Naive thymus-derived CD8-positive, alpha-beta T cell (primary cell): ENCODE measurements at regions not wholly inside any gene's neighbourhood (a gene's known extent, or its start where the extent isn't known, plus 50 kb on each side); places are given as distances from the start of the nearest gene placed in this dataset.

Experiments
- ATAC-seq, 2 donors: fragments of 150-1000 bp; cut with Tn5 transposase in 1 of 2; sonication (Bioruptor Pico), chemical (Tn5 transposase) in 1 of 2; 1 replicate in 1 of 2; 2 replicates in 1 of 2; pipeline ENCODE4 v1.10.0; 2021; ENCODE audit warnings: mild to moderate bottlenecking in 2 of 2, moderate library complexity in 2 of 2
- POLR2A ChIA-PET: fragments of 350-600 bp; sonication (Branson Sonifier 250); formaldehyde crosslinking; loops from one replicate; lab custom pipeline; 2021; ENCODE audit warnings: antibody characterized with exemption; lab: Charles Lee
- DNase-seq, 10 donors: peaks; one replicate each; pipeline versions ENCODE4 v3.0.0 to v3.0.0-alpha.2; 2020 to 2022
- H3K27ac Mint-ChIP-seq, 10 donors: one replicate each; pipeline ENCODE4 v1.8.0; 2020 to 2022; ENCODE audit warnings: mild to moderate bottlenecking in 10 of 10, mixed read lengths in 10 of 10, moderate library complexity in 4 of 10, inconsistent platforms in 1 of 10
- H3K27me3 Mint-ChIP-seq, 5 donors: one replicate each; pipeline ENCODE4 v1.8.0; 2021 to 2022; ENCODE audit warnings: mixed read lengths in 5 of 5
- H3K36me3 Mint-ChIP-seq, 3 donors: one replicate each; pipeline ENCODE4 v1.8.0; 2020 to 2022; ENCODE audit warnings: mixed read lengths in 3 of 3, mild to moderate bottlenecking in 2 of 3, inconsistent platforms in 1 of 3
- H3K4me1 Mint-ChIP-seq, 4 donors: one replicate each; pipeline ENCODE4 v1.8.0; 2021 to 2022; ENCODE audit warnings: mixed read lengths in 4 of 4
- H3K4me3 Mint-ChIP-seq, 10 donors: one replicate each; pipeline ENCODE4 v1.8.0; 2020 to 2022; ENCODE audit warnings: mild to moderate bottlenecking in 10 of 10, mixed read lengths in 10 of 10, moderate library complexity in 6 of 10, inconsistent platforms in 1 of 10
- H3K9me3 Mint-ChIP-seq, 9 donors: one replicate each; pipeline ENCODE4 v1.8.0; 2020 to 2022; ENCODE audit warnings: mixed read lengths in 9 of 9, mild to moderate bottlenecking in 3 of 9, inconsistent platforms in 1 of 9, moderate library complexity in 1 of 9

DNA sequence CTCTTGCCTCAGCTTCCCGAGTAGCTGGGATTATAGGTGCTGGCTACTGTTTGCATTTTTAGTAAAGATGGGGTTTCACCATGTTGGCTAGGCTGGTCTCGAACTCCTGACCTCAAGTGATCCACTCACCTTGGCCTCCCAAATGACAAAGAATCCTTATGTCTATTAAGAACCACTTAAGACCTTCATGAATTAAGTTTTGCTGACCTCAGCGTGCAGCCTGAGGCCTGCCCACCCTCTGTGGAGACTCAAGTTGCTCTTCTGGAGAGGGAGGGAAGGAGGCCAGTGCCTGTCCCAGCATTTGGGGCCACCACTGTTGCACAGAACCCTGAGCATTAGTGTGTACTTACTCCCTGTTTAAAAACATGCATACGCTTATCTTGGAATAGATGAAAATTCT lies 313.3 kb downstream of the FGF9 start:
- DNase-seq, result no peak
- H3K9me3 Mint-ChIP-seq, result no peaks in the 10 kb centered on the region
- H3K36me3 Mint-ChIP-seq, result no peaks in the 10 kb centered on the region
- H3K4me3 Mint-ChIP-seq, result no peak overlapping the region
- no peak for ATAC-seq
- peaks cover 0 to 4% (median 0%) of the 10 kb centered on the region in 4 donors for H3K4me1 Mint-ChIP-seq
- H3K27me3 Mint-ChIP-seq, result peaks cover 0 to 2% (median 0%) of the 10 kb centered on the region in 5 donors
- POLR2A ChIA-PET, result no interaction called here
- peak overlapping the region in 1 of 10 donors; percentile 22 for H3K27ac Mint-ChIP-seq

DNA sequence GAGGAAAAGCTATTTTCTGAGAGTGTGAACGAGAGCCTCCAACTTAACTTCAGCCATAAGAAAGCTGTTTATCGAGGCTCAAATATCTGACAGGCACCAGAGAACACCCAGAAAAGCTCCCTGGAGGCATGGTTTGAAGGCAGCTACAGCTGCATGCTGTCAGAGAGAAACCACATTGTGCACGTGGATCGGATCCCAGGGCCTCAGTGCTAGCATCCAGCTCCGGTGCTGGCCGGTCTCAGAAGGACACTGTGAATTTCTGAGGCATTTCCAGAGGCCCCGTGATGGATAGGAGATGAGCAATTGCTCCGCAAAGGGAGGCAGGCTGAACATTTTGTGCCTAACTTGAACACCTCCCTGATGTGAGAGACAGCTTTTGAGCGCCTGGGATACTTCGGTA lies 315.7 kb downstream of the FGF9 start:
- no peak for ATAC-seq
- peaks cover 0 to 2% (median 0%) of the 10 kb centered on the region in 9 donors for H3K9me3 Mint-ChIP-seq
- peaks cover 0 to 2% (median 0%) of the 10 kb centered on the region in 4 donors for H3K4me1 Mint-ChIP-seq
- H3K36me3 Mint-ChIP-seq, result no peaks in the 10 kb centered on the region
- H3K27me3 Mint-ChIP-seq, result peaks cover 0 to 2% (median 0%) of the 10 kb centered on the region in 5 donors
- DNase-seq, result no peak
- H3K27ac Mint-ChIP-seq, result peak overlapping the region in 1 of 10 donors; percentile 63
- no peak overlapping the region for H3K4me3 Mint-ChIP-seq
- POLR2A ChIA-PET, result no interaction called here

DNA sequence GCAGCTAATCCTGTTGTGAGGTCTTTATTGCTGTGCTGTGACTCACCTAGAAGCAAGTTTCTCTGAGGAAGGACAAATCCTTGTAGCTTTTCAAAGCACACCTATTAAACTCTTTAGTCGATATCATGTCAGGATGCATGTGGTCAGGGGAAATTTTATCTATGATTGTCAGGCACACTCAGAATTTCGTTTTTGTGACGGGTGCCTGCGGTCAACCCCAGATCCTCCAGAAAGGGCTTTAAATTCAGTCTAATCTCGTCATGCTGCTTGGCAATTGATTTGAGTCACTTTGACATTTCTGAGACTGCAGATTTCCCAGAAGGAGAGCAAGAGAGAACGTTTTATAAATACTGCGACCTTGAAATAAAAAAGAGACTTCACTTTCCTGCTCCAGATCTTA lies 316.9 kb downstream of the FGF9 start:
- no peak for DNase-seq
- Mint-ChIP-seq H3K27me3 (peaks cover 0 to 2% (median 0%) of the 10 kb centered on the region in 5 donors), H3K4me3 (no peak overlapping the region), H3K36me3 (no peaks in the 10 kb centered on the region), H3K4me1 (peaks cover 0 to 2% (median 0%) of the 10 kb centered on the region in 4 donors), H3K27ac (no peak overlapping the region), H3K9me3 (peaks cover 0 to 2% (median 0%) of the 10 kb centered on the region in 9 donors)
- no peak for ATAC-seq
- POLR2A ChIA-PET, result no interaction called here

DNA sequence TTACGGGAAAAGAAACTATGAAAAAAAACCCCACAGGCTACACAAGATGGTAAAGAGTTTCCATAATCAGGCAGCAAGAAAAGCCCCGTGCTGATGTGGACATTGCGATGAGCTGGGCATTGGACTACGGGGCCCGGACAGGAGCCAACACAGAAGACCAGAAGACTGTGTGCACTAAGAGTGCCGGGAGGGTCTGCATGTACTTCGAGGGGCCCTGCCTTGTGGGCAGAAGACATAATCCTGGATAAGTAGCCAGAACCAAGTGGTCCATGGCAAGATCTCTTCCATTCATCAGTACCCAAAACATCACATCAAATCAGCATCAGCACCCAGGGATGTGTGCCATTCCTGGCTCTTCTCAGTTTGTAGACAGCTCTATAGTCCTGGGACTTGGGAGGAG lies 317.8 kb downstream of the FGF9 start:
- Mint-ChIP-seq H3K36me3 (no peaks in the 10 kb centered on the region), H3K9me3 (peaks cover 0 to 2% (median 0%) of the 10 kb centered on the region in 9 donors), H3K4me1 (peaks cover 0 to 2% (median 0%) of the 10 kb centered on the region in 4 donors), H3K27me3 (peaks cover 0 to 2% (median 0%) of the 10 kb centered on the region in 5 donors), H3K4me3 (no peak overlapping the region), H3K27ac (no peak overlapping the region)
- ATAC-seq, result no peak
- POLR2A ChIA-PET, result no interaction called here
- no peak for DNase-seq

DNA sequence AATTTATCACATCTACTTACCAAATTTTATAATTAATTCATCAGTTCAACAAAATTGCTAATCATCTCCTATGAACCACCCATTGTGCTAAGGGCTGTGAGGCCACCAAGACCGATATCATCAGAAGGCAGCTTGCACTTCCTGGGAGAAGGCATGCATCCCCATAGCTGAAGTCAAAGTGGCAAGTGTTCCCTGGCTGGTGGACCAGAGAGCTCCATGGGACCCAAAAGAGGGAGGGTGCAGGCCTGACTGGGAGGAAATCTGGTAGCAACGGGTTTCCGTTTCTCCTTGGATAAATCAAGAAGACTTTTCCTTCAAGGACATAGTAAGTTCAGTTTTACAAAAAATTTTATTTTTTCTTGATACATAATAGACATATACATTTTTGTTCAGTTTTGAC lies 325.2 kb downstream of the FGF9 start:
- Mint-ChIP-seq H3K27ac (no peak overlapping the region), H3K9me3 (no peaks in the 10 kb centered on the region), H3K4me3 (no peak overlapping the region), H3K36me3 (peaks cover 0 to 4% (median 0%) of the 10 kb centered on the region in 3 donors), H3K4me1 (no peaks in the 10 kb centered on the region), H3K27me3 (peaks cover 0 to 9% (median 6%) of the 10 kb centered on the region in 5 donors)
- ATAC-seq (no peak), DNase-seq (no peak)
- POLR2A ChIA-PET, result no interaction called here

DNA sequence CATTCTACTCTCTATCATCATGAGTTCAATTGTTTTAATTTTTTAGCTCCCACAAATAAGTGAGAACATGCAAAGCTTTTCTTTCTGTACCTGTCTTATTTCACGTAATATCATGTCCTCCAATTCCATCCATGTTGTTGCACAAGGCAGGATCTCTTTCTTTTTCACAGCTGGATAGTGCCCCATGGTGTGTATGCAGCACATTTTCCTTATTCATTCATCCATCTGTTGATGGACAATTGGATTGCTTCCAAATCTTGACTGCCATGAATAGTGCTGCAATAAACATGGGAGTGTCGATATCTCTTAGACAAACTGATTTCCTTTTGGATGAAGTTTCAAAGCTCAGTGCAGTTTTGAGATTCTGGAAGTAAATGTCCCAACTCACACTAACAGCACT lies 326.9 kb downstream of the FGF9 start:
- H3K36me3 Mint-ChIP-seq, result peaks cover 0 to 4% (median 0%) of the 10 kb centered on the region in 3 donors
- no peak overlapping the region for H3K4me3 Mint-ChIP-seq
- peaks cover 0 to 9% (median 8%) of the 10 kb centered on the region in 5 donors for H3K27me3 Mint-ChIP-seq
- no peak overlapping the region for H3K27ac Mint-ChIP-seq
- H3K9me3 Mint-ChIP-seq, result no peaks in the 10 kb centered on the region
- ATAC-seq (no peak), DNase-seq (no peak)
- H3K4me1 Mint-ChIP-seq, result no peaks in the 10 kb centered on the region
- POLR2A ChIA-PET, result no interaction called here

DNA sequence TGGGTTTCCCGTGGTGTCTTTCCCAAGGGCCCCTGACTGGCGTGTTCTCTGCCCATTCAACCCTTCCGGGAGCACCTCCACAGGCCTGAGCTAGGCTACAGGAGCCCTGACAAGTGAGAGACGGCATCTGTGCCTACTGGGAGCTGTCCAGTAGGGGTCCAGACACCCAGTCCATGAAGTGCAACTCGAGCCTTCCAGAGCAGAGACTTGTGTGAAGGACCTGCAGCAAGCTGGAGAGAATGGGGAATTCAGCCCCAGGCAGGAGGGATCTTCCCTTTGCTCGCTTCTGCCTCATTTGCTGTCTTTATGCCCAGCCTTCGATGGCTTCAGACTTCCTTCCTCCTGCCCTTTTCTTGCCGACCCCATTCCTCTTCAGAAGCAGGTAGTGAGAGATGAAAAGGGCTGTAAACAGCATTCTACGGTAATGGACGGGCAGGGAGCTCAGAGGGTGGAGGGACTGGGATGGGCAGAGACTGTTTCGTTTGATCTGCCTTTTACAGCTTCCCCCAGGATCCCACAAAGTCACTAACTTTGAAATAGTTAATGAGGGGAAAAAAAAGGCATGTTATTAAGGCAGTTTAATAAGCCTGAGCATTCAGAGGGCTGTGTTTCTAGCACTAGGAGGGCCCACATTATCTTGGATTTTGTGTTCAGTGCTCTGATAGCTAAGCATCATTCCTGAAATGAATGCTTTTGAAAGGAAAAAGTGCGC lies 327.6 kb downstream of the FGF9 start:
- Mint-ChIP-seq H3K27me3 (peaks cover 0 to 9% (median 8%) of the 10 kb centered on the region in 5 donors), H3K4me3 (no peak overlapping the region), H3K9me3 (no peaks in the 10 kb centered on the region), H3K36me3 (peaks cover 0 to 4% (median 0%) of the 10 kb centered on the region in 3 donors), H3K27ac (peak overlapping the region in 2 of 10 donors; percentile 4 to 13), H3K4me1 (no peaks in the 10 kb centered on the region)
- POLR2A ChIA-PET, result no interaction called here
- DNase-seq (no peak), ATAC-seq (no peak)

DNA sequence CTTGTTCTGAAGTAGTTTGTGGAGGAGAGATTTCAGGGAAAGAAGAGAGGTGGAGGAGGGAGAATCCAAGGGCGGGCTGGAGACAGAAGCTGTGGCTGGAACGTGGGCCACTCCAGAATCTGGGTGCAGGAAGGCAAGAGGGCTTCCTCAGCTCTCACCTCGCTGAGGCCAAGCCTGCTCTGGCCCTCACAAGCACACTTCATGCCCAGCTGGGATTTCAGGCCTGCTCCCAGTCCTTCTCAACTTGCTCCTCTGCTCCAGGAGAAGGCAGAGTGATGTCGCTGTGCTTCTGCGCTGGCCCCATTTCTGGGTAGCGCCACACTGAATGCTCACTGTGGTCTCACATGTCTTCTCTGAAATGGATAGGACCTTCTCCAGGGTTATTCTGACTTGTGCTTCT lies 328.8 kb downstream of the FGF9 start:
- H3K4me3 Mint-ChIP-seq, result no peak overlapping the region
- DNase-seq, result no peak
- peaks cover 0 to 9% (median 8%) of the 10 kb centered on the region in 5 donors for H3K27me3 Mint-ChIP-seq
- no peak overlapping the region for H3K27ac Mint-ChIP-seq
- no peak for ATAC-seq
- POLR2A ChIA-PET, result no interaction called here
- H3K4me1 Mint-ChIP-seq, result no peaks in the 10 kb centered on the region
- H3K9me3 Mint-ChIP-seq, result no peaks in the 10 kb centered on the region
- peaks cover 0 to 4% (median 0%) of the 10 kb centered on the region in 3 donors for H3K36me3 Mint-ChIP-seq

DNA sequence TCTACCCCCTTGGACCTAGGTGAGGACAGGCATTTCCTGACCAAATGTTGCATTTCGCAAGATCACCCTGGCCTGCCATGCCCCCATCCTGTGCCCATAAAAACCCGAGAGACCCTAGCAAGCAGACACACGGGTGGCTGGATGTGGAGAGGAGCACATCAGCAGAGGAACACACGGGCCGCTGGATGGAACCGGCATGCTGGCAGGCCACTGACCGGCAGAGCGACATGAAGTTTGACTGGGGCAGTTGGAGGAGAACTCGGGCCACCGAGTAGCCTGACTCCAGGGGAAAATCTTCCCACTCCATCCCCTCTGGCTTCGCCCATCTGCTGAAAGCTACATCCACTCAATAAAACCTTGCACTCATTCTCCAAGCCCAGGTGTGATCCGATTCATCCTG lies 329.3 kb downstream of the FGF9 start:
- POLR2A ChIA-PET, result no interaction called here
- Mint-ChIP-seq H3K9me3 (no peaks in the 10 kb centered on the region), H3K4me3 (no peak overlapping the region), H3K27me3 (peaks cover 0 to 9% (median 8%) of the 10 kb centered on the region in 5 donors), H3K27ac (no peak overlapping the region), H3K4me1 (no peaks in the 10 kb centered on the region), H3K36me3 (peaks cover 0 to 4% (median 0%) of the 10 kb centered on the region in 3 donors)
- no peak for DNase-seq
- no peak for ATAC-seq

DNA sequence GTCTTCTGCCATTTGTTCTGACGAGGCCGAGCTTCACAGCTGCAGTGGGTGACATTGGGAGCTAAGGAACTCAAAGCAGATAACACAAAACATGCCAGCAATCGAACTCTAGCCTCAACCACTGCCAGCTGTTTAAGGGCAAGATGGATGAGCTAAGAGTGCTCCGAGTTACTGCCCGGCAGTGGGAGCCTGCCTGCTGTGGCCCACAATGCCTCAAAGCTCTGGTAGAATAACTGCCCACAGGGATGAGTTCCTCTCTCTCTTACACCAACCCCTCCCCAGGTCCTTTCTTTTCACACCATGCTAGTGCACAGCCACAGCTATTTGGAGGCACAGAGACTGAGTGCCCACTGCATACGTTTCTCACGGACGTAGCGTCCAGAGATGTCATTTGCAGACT lies 330.5 kb downstream of the FGF9 start:
- H3K27me3 Mint-ChIP-seq, result peaks cover 0 to 9% (median 8%) of the 10 kb centered on the region in 5 donors
- H3K4me1 Mint-ChIP-seq, result no peaks in the 10 kb centered on the region
- ATAC-seq (no peak), DNase-seq (no peak)
- H3K36me3 Mint-ChIP-seq, result peaks cover 0 to 4% (median 0%) of the 10 kb centered on the region in 3 donors
- H3K9me3 Mint-ChIP-seq, result no peaks in the 10 kb centered on the region
- POLR2A ChIA-PET, result no interaction called here
- no peak overlapping the region for H3K4me3 Mint-ChIP-seq
- no peak overlapping the region for H3K27ac Mint-ChIP-seq

DNA sequence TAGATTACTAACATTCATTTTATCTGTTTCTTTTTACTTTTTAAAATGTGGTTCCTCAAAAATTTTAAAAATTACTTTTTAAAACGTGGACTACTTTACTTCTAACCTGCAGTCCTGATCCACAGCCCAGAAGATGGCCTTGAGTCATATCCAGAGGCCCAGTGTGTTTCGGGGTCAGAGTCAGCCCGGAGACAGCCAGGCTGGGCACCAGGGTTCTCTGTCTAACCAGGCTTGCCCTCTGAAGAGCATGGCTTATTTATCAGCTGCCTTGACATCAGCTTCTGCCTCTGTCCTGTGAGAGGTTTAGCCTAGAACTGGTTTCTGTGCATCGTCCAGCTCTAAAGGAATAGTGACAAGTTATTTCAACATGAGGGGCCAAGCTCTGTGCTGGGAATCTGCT lies 332.0 kb downstream of the FGF9 start:
- Mint-ChIP-seq H3K27ac (no peak overlapping the region), H3K4me3 (no peak overlapping the region)
- POLR2A ChIA-PET, result no interaction called here

DNA sequence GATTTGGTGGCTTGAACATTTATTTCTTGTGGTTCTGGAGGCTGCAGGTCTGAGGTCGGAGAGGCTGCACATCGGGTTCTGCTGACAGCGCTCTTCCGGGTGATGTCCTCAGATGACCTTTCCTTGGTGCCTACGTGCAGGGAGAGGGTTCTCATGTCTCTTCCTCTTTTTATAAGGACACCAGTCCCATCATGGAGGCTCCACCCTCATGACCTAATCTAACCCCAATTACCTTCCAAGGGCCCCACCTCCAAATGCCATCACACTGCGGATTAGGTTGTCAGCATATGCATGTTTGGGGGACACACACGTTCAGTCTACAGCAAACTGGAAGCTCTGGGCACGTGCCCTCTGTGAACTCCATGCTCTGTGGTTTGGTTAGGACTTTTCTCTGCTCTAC lies 338.6 kb downstream of the FGF9 start:
- H3K9me3 Mint-ChIP-seq, result peaks cover 0 to 11% (median 0%) of the 10 kb centered on the region in 9 donors
- POLR2A ChIA-PET, result no interaction called here

More for the DNA sequence above, 332.0 kb downstream of the FGF9 start:
- no peak for DNase-seq
- H3K27me3 Mint-ChIP-seq, result peaks cover 0 to 9% (median 5%) of the 10 kb centered on the region in 5 donors
- no peak for ATAC-seq
- peaks cover 0 to 3% (median 0%) of the 10 kb centered on the region in 9 donors for H3K9me3 Mint-ChIP-seq
- peaks cover 0 to under 1% (median 0%) of the 10 kb centered on the region in 3 donors for H3K36me3 Mint-ChIP-seq
- no peaks in the 10 kb centered on the region for H3K4me1 Mint-ChIP-seq

DNA sequence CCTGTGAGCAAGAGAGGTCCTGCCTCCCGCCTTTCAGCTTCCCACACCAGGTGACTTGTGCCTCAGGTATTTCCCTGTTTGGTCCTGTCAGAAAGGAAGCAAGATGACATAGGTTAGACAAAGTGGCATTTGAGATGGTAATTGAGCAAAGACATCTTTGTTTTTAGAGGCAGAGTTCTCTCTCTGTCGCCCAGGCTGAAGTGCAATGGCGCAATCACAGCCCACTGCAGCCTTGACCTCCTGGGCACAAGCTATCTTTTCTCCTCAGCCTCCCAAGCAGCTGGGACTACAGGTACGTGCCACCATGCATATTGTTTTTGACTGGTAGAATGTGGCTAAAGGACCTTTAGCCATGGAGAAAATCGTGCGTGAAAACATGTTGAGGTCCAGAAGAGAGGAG lies 339.1 kb downstream of the FGF9 start:
- POLR2A ChIA-PET, result no interaction called here
- no peak for DNase-seq
- no peak for ATAC-seq
- H3K4me1 Mint-ChIP-seq, result no peaks in the 10 kb centered on the region
- H3K36me3 Mint-ChIP-seq, result no peaks in the 10 kb centered on the region
- H3K27ac Mint-ChIP-seq, result no peak overlapping the region
- no peak overlapping the region for H3K4me3 Mint-ChIP-seq
- H3K27me3 Mint-ChIP-seq, result no peaks in the 10 kb centered on the region
- peaks cover 0 to 11% (median 0%) of the 10 kb centered on the region in 9 donors for H3K9me3 Mint-ChIP-seq

More for the DNA sequence above, 338.6 kb downstream of the FGF9 start:
- H3K27me3 Mint-ChIP-seq, result no peaks in the 10 kb centered on the region
- no peak for DNase-seq
- no peaks in the 10 kb centered on the region for H3K36me3 Mint-ChIP-seq
- H3K4me1 Mint-ChIP-seq, result no peaks in the 10 kb centered on the region
- ATAC-seq, result peak in 1 of 2 donors; percentile 40
- peak overlapping the region in 1 of 10 donors; percentile 3 for H3K27ac Mint-ChIP-seq
- H3K4me3 Mint-ChIP-seq, result no peak overlapping the region
